ES-I3 (cell line): ENCODE measurements at regions not wholly inside any gene's neighbourhood (a gene's known extent, or its start where the extent isn't known, plus 50 kb on each side); places are given as distances from the start of the nearest gene placed in this dataset.
"Not testable (repeated sequence)": the region's sequence is repeated elsewhere in the genome, so short reads cannot be mapped to it uniquely, and the experiment has no call there.

ENCODE experiments used
- H3K36me3 ChIP-seq: 2 replicates; pipeline ENCODE4 v1.6.1; 2013; ENCODE audit warnings: mild to moderate bottlenecking, low read length, control low read depth, moderate library complexity; ENCODE audit not compliant: insufficient read depth
- H3K4me1 ChIP-seq: 2 replicates; pipeline ENCODE4 v1.6.1; 2013; ENCODE audit warnings: mild to moderate bottlenecking, control low read depth, low read length; ENCODE audit not compliant: insufficient read depth
- H3K9ac ChIP-seq: 2 replicates; pipeline ENCODE4 v1.6.1; 2013; ENCODE audit warnings: low read depth, mild to moderate bottlenecking, low read length, moderate library complexity
- H3K9me3 ChIP-seq: 2 replicates; pipeline ENCODE4 v1.6.1; 2013; ENCODE audit warnings: mild to moderate bottlenecking, low read length, moderate library complexity; ENCODE audit not compliant: control insufficient read depth, insufficient read depth

GRCh38 chr6:16999491-17000436 is 102.1 kb upstream of the STMND1 start:
- Histone ChIP-seq H3K9me3 (no peaks in the 10 kb centered on the region), H3K4me1 (no peaks in the 10 kb centered on the region), H3K36me3 (no peaks in the 10 kb centered on the region), H3K9ac (no peak overlapping the region)

- no peaks in the 10 kb centered on the region for H3K4me1 ChIP-seq
- no peaks in the 10 kb centered on the region for H3K36me3 ChIP-seq
- H3K9me3 ChIP-seq, result no peaks in the 10 kb centered on the region
- no peak overlapping the region for H3K9ac ChIP-seq
These were observed 103.4 kb upstream of the STMND1 start for GRCh38 chr6:16998461-16998860.

GRCh38 chr6:16995511-16996250 is 106.2 kb upstream of the STMND1 start:
- Histone ChIP-seq H3K36me3 (no peaks in the 10 kb centered on the region), H3K9ac (no peak overlapping the region), H3K9me3 (no peaks in the 10 kb centered on the region), H3K4me1 (no peaks in the 10 kb centered on the region)

- H3K9ac ChIP-seq, result no peak overlapping the region
- H3K9me3 ChIP-seq, result no peaks in the 10 kb centered on the region
- H3K36me3 ChIP-seq, result no peaks in the 10 kb centered on the region
- no peaks in the 10 kb centered on the region for H3K4me1 ChIP-seq
These were observed 108.5 kb upstream of the STMND1 start for GRCh38 chr6:16993396-16993795.

GRCh38 chr6:16991981-16992629 is 109.7 kb upstream of the STMND1 start:
- Histone ChIP-seq H3K9ac (no peak overlapping the region), H3K36me3 (no peaks in the 10 kb centered on the region)

GRCh38 chr6:16989976-16990375 is 111.9 kb upstream of the STMND1 start:
- H3K9me3 ChIP-seq, H3K4me1 ChIP-seq, H3K36me3 ChIP-seq, H3K9ac ChIP-seq: not testable (repeated sequence)

More at GRCh38 chr6:16991981-16992629, 109.7 kb upstream of the STMND1 start:
- H3K9me3 ChIP-seq, result no peaks in the 10 kb centered on the region
- no peaks in the 10 kb centered on the region for H3K4me1 ChIP-seq

- no peaks in the 10 kb centered on the region for H3K4me1 ChIP-seq
- H3K9me3 ChIP-seq, result no peaks in the 10 kb centered on the region
- no peak overlapping the region for H3K9ac ChIP-seq
- H3K36me3 ChIP-seq, result no peaks in the 10 kb centered on the region
These were observed 112.5 kb upstream of the STMND1 start for GRCh38 chr6:16989382-16989781.

GRCh38 chr6:16987996-16988395 is 113.9 kb upstream of the STMND1 start:
- no peaks in the 10 kb centered on the region for H3K4me1 ChIP-seq
- H3K9me3 ChIP-seq, result no peaks in the 10 kb centered on the region
- H3K9ac ChIP-seq, result no peak overlapping the region
- H3K36me3 ChIP-seq, result no peaks in the 10 kb centered on the region

- Histone ChIP-seq H3K9me3 (no peaks in the 10 kb centered on the region), H3K4me1 (no peaks in the 10 kb centered on the region), H3K9ac (no peak overlapping the region), H3K36me3 (no peaks in the 10 kb centered on the region)
These were observed 116.2 kb upstream of the STMND1 start for GRCh38 chr6:16985513-16986284.

- Histone ChIP-seq H3K9me3 (no peaks in the 10 kb centered on the region), H3K9ac (no peak overlapping the region), H3K4me1 (no peaks in the 10 kb centered on the region), H3K36me3 (no peaks in the 10 kb centered on the region)
These were observed 119.0 kb upstream of the STMND1 start for GRCh38 chr6:16982807-16983206.

GRCh38 chr6:16979677-16980370 is 122.0 kb upstream of the STMND1 start:
- Histone ChIP-seq H3K4me1 (no peaks in the 10 kb centered on the region), H3K36me3 (no peaks in the 10 kb centered on the region), H3K9me3 (no peaks in the 10 kb centered on the region)

GRCh38 chr6:16978686-16979085 is 123.2 kb upstream of the STMND1 start:
- Histone ChIP-seq H3K9ac (no peak overlapping the region), H3K36me3 (no peaks in the 10 kb centered on the region), H3K4me1 (no peaks in the 10 kb centered on the region), H3K9me3 (no peaks in the 10 kb centered on the region)

More at GRCh38 chr6:16979677-16980370, 122.0 kb upstream of the STMND1 start:
- no peak overlapping the region for H3K9ac ChIP-seq

- Histone ChIP-seq H3K4me1 (no peaks in the 10 kb centered on the region), H3K9ac (no peak overlapping the region), H3K9me3 (no peaks in the 10 kb centered on the region), H3K36me3 (no peaks in the 10 kb centered on the region)
These were observed 125.3 kb upstream of the STMND1 start for GRCh38 chr6:16976385-16977183.
